GM13977 (cell line): ENCODE measurements at regions not wholly inside any gene's neighbourhood (a gene's known extent, or its start where the extent isn't known, plus 50 kb on each side); places are given as distances from the start of the nearest gene placed in this dataset.

Experiments
- DNase-seq: peaks from one replicate; pipeline ENCODE4 v3.0.0; 2012; ENCODE audit warnings: low spot score
- CTCF ChIP-seq: IDR thresholded peaks from 2 replicates; pipeline ENCODE4 v1.5.1; 2012; ENCODE audit warnings: mild to moderate bottlenecking, control low read depth; ENCODE audit not compliant: insufficient read depth; ENCODE audit errors: extremely low read depth, missing control alignments
- in situ Hi-C: fragments of 300-500 bp; cut with MboI; formaldehyde crosslinking; loops from one replicate; pipeline ENCODE4 v1.12.0; 2022; ENCODE audit warnings: low sequenced_read_pairs, low pct_unique_long_range_greater_than_20kb, mixed read lengths, inconsistent platforms; ENCODE audit not compliant: unreplicated experiment

GRCh38 chr6:96468281-96468680 is 53.3 kb upstream of the UFL1 start:
- no peak for DNase-seq
- no peak for TF ChIP-seq CTCF
- in situ Hi-C loops: no loop called here

- peak; percentile 35 for TF ChIP-seq CTCF
- DNase-seq: no peak
- in situ Hi-C loops: no loop called here
Observed at GRCh38 chr6:96468681-96469224, 52.9 kb upstream of the UFL1 start.

GRCh38 chr6:96469312-96469711 is 52.3 kb upstream of the UFL1 start:
- DNase-seq: no peak
- in situ Hi-C loops: no loop called here
- TF ChIP-seq CTCF: no peak

- in situ Hi-C loops: no loop called here
- no peak for DNase-seq
- no peak for TF ChIP-seq CTCF
Observed at GRCh38 chr6:96470296-96470695, 51.3 kb upstream of the UFL1 start.
